ENCODE measurements at regions not wholly inside any gene's neighbourhood (a gene's known extent, or its start where the extent isn't known, plus 50 kb on each side); places are given as distances from the start of the nearest gene placed in this dataset.

GRCh38 chr21:43292041-43292865 lies 123.4 kb downstream of the CRYAA start:
- DNase-seq (ENCODE audit: low spot score) (no peak), ATAC-seq (no peak)
- no peaks in the 10 kb centered on the region; the same call in 1 of the 2 replicates for H3K27me3 Mint-ChIP-seq (ENCODE audit: low read depth)
- CTCF ChIA-PET: no interaction called here
- POLR2A ChIA-PET: no interaction called here
- TF ChIP-seq JAZF1 (CRISPR knock-in tag; IDR thresholded peaks at IDR 0.05) (no peak), ARID4B (CRISPR knock-in tag; IDR thresholded peaks at IDR 0.05; ENCODE audit: borderline replicate concordance) (no peak), NR3C1 (CRISPR knock-in tag; conservative IDR thresholded peaks at IDR 0.05; ENCODE audit: low read depth) (no peak), RELA (CRISPR knock-in tag; IDR thresholded peaks at IDR 0.05; ENCODE audit: borderline replicate concordance) (no peak), E2F1 (CRISPR knock-in tag; IDR thresholded peaks at IDR 0.05) (no peak), ELF4 (CRISPR knock-in tag; IDR thresholded peaks at IDR 0.05; ENCODE audit: low read depth) (no peak), MXD4 (CRISPR knock-in tag; IDR thresholded peaks at IDR 0.05; ENCODE audit: borderline replicate concordance) (no peak), ATF3 (CRISPR knock-in tag; conservative IDR thresholded peaks at IDR 0.05) (no peak), NFATC4 (CRISPR knock-in tag; IDR thresholded peaks at IDR 0.05) (no peak), PREB (CRISPR knock-in tag; IDR thresholded peaks at IDR 0.05; ENCODE audit: borderline replicate concordance) (no peak), NFYB (CRISPR knock-in tag; conservative IDR thresholded peaks at IDR 0.05; ENCODE audit: low read depth) (no peak), ATF6 (CRISPR knock-in tag; IDR thresholded peaks at IDR 0.05) (no peak), ZNF263 (CRISPR knock-in tag; IDR thresholded peaks at IDR 0.05; ENCODE audit: low read depth) (no peak), ZNF138 (CRISPR knock-in tag; conservative IDR thresholded peaks at IDR 0.05) (no peak), GRHL2 (CRISPR knock-in tag; IDR thresholded peaks at IDR 0.05; ENCODE audit: insufficient replicate concordance, severe bottlenecking) (no peak)
- peaks cover 7% of the 10 kb centered on the region for H3K9me3 Mint-ChIP-seq
- H3K27ac Mint-ChIP-seq: no peak overlapping the region
- no peak overlapping the region for H3K4me3 Mint-ChIP-seq
- no peaks in the 10 kb centered on the region for H3K4me1 Mint-ChIP-seq
- no peaks in the 10 kb centered on the region for H3K36me3 Mint-ChIP-seq

Data from WTC11 (cell line).